Upper lobe of left lung (tissue), 6 donors: ENCODE measurements at regions not wholly inside any gene's neighbourhood (a gene's known extent, or its start where the extent isn't known, plus 50 kb on each side); places are given as distances from the start of the nearest gene placed in this dataset.

Experiments used
- ATAC-seq, 2 donors: fragments of 200-7000 bp; cut with Tn5 transposase; one replicate each; pipeline ENCODE4 v1.9.1; 2022; ENCODE audit warnings: mild to moderate bottlenecking in 2 of 2, moderate library complexity in 2 of 2; ENCODE audit not compliant: low FRiP score in 2 of 2
- DNase-seq, 2 donors: peaks; one replicate each; pipeline ENCODE4 v3.0.0-alpha.2; 2019 to 2020
- H3K27ac ChIP-seq, 4 donors: fragments of 200-600 bp; sonication (generic); one replicate each; pipeline ENCODE4 v1.5.1; 2016 to 2019
- H3K27me3 ChIP-seq, 4 donors: fragments of 200-600 bp; sonication (generic); one replicate each; pipeline ENCODE4 v1.5.1; 2017 to 2019
- H3K36me3 ChIP-seq, 4 donors: fragments of 200-600 bp; sonication (generic); one replicate each; pipeline ENCODE4 v1.5.1; 2016 to 2019
- H3K4me1 ChIP-seq, 4 donors: fragments of 200-600 bp; sonication (generic); one replicate each; pipeline ENCODE4 v1.5.1; 2018 to 2019
- H3K4me3 ChIP-seq, 4 donors: fragments of 200-600 bp; sonication (generic); one replicate each; pipeline ENCODE4 v1.5.1; 2017 to 2019; ENCODE audit warnings: mild to moderate bottlenecking in 2 of 4, moderate library complexity in 1 of 4
- H3K9me3 ChIP-seq, 4 donors: fragments of 200-600 bp; sonication (generic); one replicate each; pipeline ENCODE4 v1.5.1; 2018 to 2019
- CTCF ChIP-seq, 6 experiments: fragments of 450-650 bp in 4 of 6; fragments of 200-600 bp in 2 of 6; sonication (generic) in 2 of 6; IDR thresholded peaks; one replicate each; pipeline ENCODE4 v1.5.1; 2016 to 2019; ENCODE audit warnings: antibody characterized with exemption in 6 of 6
- EP300 ChIP-seq, 4 donors: sonication (generic); formaldehyde crosslinking; IDR thresholded peaks; one replicate each; pipeline ENCODE4 v1.5.1; 2017; ENCODE audit warnings: antibody characterized with exemption in 4 of 4, control low read depth in 2 of 4
- POLR2A ChIP-seq, 4 donors: fragments of 450-650 bp; IDR thresholded peaks; one replicate each; pipeline ENCODE4 v1.5.1; 2016 to 2017; ENCODE audit warnings: antibody characterized with exemption in 4 of 4, mild to moderate bottlenecking in 2 of 4
- POLR2AphosphoS5 ChIP-seq, 2 donors: sonication (generic); formaldehyde crosslinking; IDR thresholded peaks; one replicate each; pipeline ENCODE4 v1.5.1; 2017; ENCODE audit warnings: antibody characterized with exemption in 2 of 2
- WGBS, 2 donors: methylation state at CpG; one replicate each; pipeline ENCODE4 v1.1.5; 2017 to 2018; 5-methylcytosine and 5-hydroxymethylcytosine counted together
- donor health status: DM: no; HTN: no; CAD: no; lungs with moderate emphysema.
- donor health status: DM: no; HTN: yes; CAD: no; lungs with severe emphysema.

DNA sequence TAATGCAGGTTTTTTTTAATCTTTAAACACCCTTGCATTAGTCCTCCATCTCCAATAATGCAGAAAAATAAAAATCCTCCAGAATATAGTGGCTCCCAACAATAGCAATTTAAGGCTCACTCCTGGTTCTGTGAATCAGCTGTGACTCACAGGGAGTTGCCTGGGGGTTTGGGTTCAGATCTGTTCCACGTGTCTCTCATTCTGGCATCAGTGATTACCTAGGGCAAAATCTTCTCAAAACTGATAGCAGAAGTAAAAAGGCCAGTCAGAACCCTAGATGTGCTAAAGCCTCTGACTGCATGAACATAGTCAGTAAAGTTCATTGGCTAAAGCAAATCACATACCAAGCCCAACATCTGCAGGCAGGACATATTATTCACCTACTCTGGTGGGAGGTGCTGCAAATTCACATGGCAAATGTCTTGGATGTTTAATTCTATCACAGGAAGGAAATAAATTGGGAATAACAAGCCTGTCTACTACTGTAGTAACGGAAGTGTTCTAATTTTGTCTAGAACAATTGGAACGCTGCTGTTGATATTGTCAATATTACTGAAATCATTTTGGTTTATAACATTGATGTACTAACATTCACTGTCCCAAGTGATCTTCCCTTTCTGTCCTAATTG lies 364.1 kb upstream of the CNTN4 start:
- no peak for ATAC-seq
- Histone ChIP-seq H3K27me3 (no peaks in the 10 kb centered on the region), H3K4me3 (no peak overlapping the region), H3K27ac (no peak overlapping the region), H3K4me1 (no peaks in the 10 kb centered on the region), H3K9me3 (no peaks in the 10 kb centered on the region), H3K36me3 (no peaks in the 10 kb centered on the region)
- 69 to 73% methylated on average over 3 of the region's 3 CpGs for WGBS, 2 donors
- no peak for TF ChIP-seq POLR2A (IDR thresholded peaks at IDR 0.05)
- no peak for TF ChIP-seq EP300 (IDR thresholded peaks at IDR 0.05)
- TF ChIP-seq CTCF (IDR thresholded peaks at IDR 0.05), result no peak
- no peak for TF ChIP-seq POLR2AphosphoS5 (IDR thresholded peaks at IDR 0.05)
- DNase-seq, result no peak

GRCh38 chr3:1752205-1752604 lies 346.5 kb upstream of the CNTN4 start:
- no peaks in the 10 kb centered on the region for H3K4me1 ChIP-seq
- no peaks in the 10 kb centered on the region for H3K36me3 ChIP-seq
- TF ChIP-seq POLR2AphosphoS5 (IDR thresholded peaks at IDR 0.05), result no peak
- no peak for TF ChIP-seq POLR2A (IDR thresholded peaks at IDR 0.05)
- TF ChIP-seq EP300 (IDR thresholded peaks at IDR 0.05), result no peak
- no peak for TF ChIP-seq CTCF (IDR thresholded peaks at IDR 0.05)
- ATAC-seq, result no peak
- peaks cover 0 to 9% (median 2%) of the 10 kb centered on the region in 4 donors for H3K9me3 ChIP-seq
- H3K4me3 ChIP-seq, result no peak overlapping the region
- DNase-seq, result no peak
- no peaks in the 10 kb centered on the region for H3K27me3 ChIP-seq
- WGBS, 2 donors, result 68 to 70% methylated on average over 6 of the region's 6 CpGs
- no peak overlapping the region for H3K27ac ChIP-seq

- no peaks in the 10 kb centered on the region for H3K36me3 ChIP-seq
- TF ChIP-seq POLR2A (IDR thresholded peaks at IDR 0.05) (no peak), POLR2AphosphoS5 (IDR thresholded peaks at IDR 0.05) (no peak), EP300 (IDR thresholded peaks at IDR 0.05) (no peak), CTCF (IDR thresholded peaks at IDR 0.05) (no peak)
- H3K9me3 ChIP-seq, result no peaks in the 10 kb centered on the region
- 56 to 60% methylated on average over 3 of the region's 3 CpGs for WGBS, 2 donors
- H3K27ac ChIP-seq, result no peak overlapping the region
- H3K4me3 ChIP-seq, result no peak overlapping the region
- H3K4me1 ChIP-seq, result no peaks in the 10 kb centered on the region
- no peaks in the 10 kb centered on the region for H3K27me3 ChIP-seq
- no peak for ATAC-seq
- DNase-seq, result no peak
Observed at GRCh38 chr3:1766384-1766783, 332.3 kb upstream of the CNTN4 start.

- no peak overlapping the region for H3K27ac ChIP-seq
- DNase-seq (no peak), ATAC-seq (no peak)
- TF ChIP-seq POLR2A (IDR thresholded peaks at IDR 0.05) (no peak), CTCF (IDR thresholded peaks at IDR 0.05) (no peak), POLR2AphosphoS5 (IDR thresholded peaks at IDR 0.05) (no peak), EP300 (IDR thresholded peaks at IDR 0.05) (no peak)
- H3K36me3 ChIP-seq, result no peaks in the 10 kb centered on the region
- H3K4me3 ChIP-seq, result no peak overlapping the region
- peaks cover 0 to 3% (median 0%) of the 10 kb centered on the region in 4 donors for H3K9me3 ChIP-seq
- WGBS, 2 donors, result 35 to 64% methylated on average over 1 of the region's 1 CpG
- no peaks in the 10 kb centered on the region for H3K4me1 ChIP-seq
- no peaks in the 10 kb centered on the region for H3K27me3 ChIP-seq
Observed at GRCh38 chr3:1773679-1774078, 325.0 kb upstream of the CNTN4 start.

GRCh38 chr3:1774597-1774996 lies 324.1 kb upstream of the CNTN4 start:
- H3K4me3 ChIP-seq, result no peak overlapping the region
- DNase-seq (no peak), ATAC-seq (no peak)
- no peaks in the 10 kb centered on the region for H3K36me3 ChIP-seq
- 74% methylated on average over 3 of the region's 3 CpGs for WGBS, 2 donors
- TF ChIP-seq CTCF (IDR thresholded peaks at IDR 0.05) (no peak), POLR2AphosphoS5 (IDR thresholded peaks at IDR 0.05) (no peak)
- peaks cover 0 to 3% (median 0%) of the 10 kb centered on the region in 4 donors for H3K9me3 ChIP-seq
- H3K27me3 ChIP-seq, result no peaks in the 10 kb centered on the region
- no peak overlapping the region for H3K27ac ChIP-seq
- no peaks in the 10 kb centered on the region for H3K4me1 ChIP-seq
